ENCODE measurements at regions not wholly inside any gene's neighbourhood (a gene's known extent, or its start where the extent isn't known, plus 50 kb on each side); places are given as distances from the start of the nearest gene placed in this dataset.

GRCh38 chr1:239155466-239156091 is 230.8 kb upstream of the CHRM3 start:
- no peak overlapping the region for H3K4me3 ChIP-seq (ENCODE audit: control extremely low read depth in 1 of 5, extremely low read depth in 1 of 5, insufficient read depth in 1 of 5, low read depth in 2 of 5, low read length in 4 of 5)
- H3K4me1 Mint-ChIP-seq: no peaks in the 10 kb centered on the region
- no peak overlapping the region for H2AFZ ChIP-seq (ENCODE audit: insufficient read depth, low read depth, low read length, poor library complexity, severe bottlenecking)
- H3K27ac ChIP-seq (ENCODE audit: low read length in 2 of 2): no peak overlapping the region
- H3K36me3 ChIP-seq (replicated peaks in 1 of 2; ENCODE audit: control extremely low read depth in 1 of 2, control insufficient read depth in 1 of 2, extremely low read depth in 1 of 2, insufficient read depth in 2 of 2, low read length in 1 of 2): no peaks in the 10 kb centered on the region
- no peak overlapping the region for H3K4me3 Mint-ChIP-seq
- WGBS (ENCODE audit: insufficient coverage): 70% methylated on average over 1 of the region's 3 CpGs
- no peaks in the 10 kb centered on the region for H3K27me3 Mint-ChIP-seq
- DNase-seq (no peak), ATAC-seq (ENCODE audit: low read depth) (no peak)
- POLR2A ChIA-PET: no interaction called here
- no peak overlapping the region for H3K9ac ChIP-seq (ENCODE audit: low read length)
- no peak overlapping the region for H3K4me2 ChIP-seq (replicated peaks; ENCODE audit: low read depth, low read length, poor library complexity, severe bottlenecking)
- CTCF ChIA-PET: no interaction called here
- H3K79me2 ChIP-seq (ENCODE audit: control insufficient read depth, insufficient read depth, low read length): no peaks in the 10 kb centered on the region
- H3K27ac Mint-ChIP-seq: no peak overlapping the region
- intact Hi-C loops (cut with micrococcal nuclease): no loop called here
- TF ChIP-seq, protein P1, sequence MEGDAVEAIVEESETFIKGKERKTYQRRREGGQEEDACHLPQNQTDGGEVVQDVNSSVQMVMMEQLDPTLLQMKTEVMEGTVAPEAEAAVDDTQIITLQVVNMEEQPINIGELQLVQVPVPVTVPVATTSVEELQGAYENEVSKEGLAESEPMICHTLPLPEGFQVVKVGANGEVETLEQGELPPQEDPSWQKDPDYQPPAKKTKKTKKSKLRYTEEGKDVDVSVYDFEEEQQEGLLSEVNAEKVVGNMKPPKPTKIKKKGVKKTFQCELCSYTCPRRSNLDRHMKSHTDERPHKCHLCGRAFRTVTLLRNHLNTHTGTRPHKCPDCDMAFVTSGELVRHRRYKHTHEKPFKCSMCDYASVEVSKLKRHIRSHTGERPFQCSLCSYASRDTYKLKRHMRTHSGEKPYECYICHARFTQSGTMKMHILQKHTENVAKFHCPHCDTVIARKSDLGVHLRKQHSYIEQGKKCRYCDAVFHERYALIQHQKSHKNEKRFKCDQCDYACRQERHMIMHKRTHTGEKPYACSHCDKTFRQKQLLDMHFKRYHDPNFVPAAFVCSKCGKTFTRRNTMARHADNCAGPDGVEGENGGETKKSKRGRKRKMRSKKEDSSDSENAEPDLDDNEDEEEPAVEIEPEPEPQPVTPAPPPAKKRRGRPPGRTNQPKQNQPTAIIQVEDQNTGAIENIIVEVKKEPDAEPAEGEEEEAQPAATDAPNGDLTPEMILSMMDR (IDR thresholded peaks at IDR 0.05): no peak
- TF ChIP-seq EZH2 (IDR thresholded peaks at IDR 0.05; ENCODE audit: borderline replicate concordance, insufficient read depth, low read depth, low read length, poor library complexity, severe bottlenecking): no peak
- H3K27me3 ChIP-seq (replicated peaks in 1 of 4; ENCODE audit: control extremely low read depth in 1 of 4, control insufficient read depth in 3 of 4, insufficient read depth in 4 of 4, low read length in 3 of 4): no peaks in the 10 kb centered on the region
- peaks cover 2% of the 10 kb centered on the region for H3K9me3 Mint-ChIP-seq (ENCODE audit: insufficient read depth)
- H3K9me3 ChIP-seq (ENCODE audit: control extremely low read depth in 1 of 3, control insufficient read depth in 2 of 3, insufficient read depth in 1 of 3, low read length in 2 of 3): peaks cover 0 to 5% (median 0%) of the 10 kb centered on the region in 3 donors
- no peaks in the 10 kb centered on the region for H4K20me1 ChIP-seq (ENCODE audit: control insufficient read depth, insufficient read depth, low read length, poor library complexity, severe bottlenecking)
- H3K4me1 ChIP-seq (ENCODE audit: control insufficient read depth in 2 of 2, insufficient read depth in 2 of 2, low read length in 2 of 2): no peaks in the 10 kb centered on the region

- DNase-seq: no peak
- Mint-ChIP-seq H3K4me3 (no peak overlapping the region), H3K9me3 (ENCODE audit: insufficient read depth) (peaks cover 2% of the 10 kb centered on the region), H3K27ac (no peak overlapping the region), H3K4me1 (no peaks in the 10 kb centered on the region), H3K27me3 (no peaks in the 10 kb centered on the region)
- Histone ChIP-seq H3K4me3 (ENCODE audit: control extremely low read depth in 1 of 5, extremely low read depth in 1 of 5, insufficient read depth in 1 of 5, low read depth in 2 of 5, low read length in 4 of 5) (no peak overlapping the region), H3K4me2 (replicated peaks; ENCODE audit: low read depth, low read length, poor library complexity, severe bottlenecking) (no peak overlapping the region), H3K27me3 (replicated peaks in 1 of 4; ENCODE audit: control extremely low read depth in 1 of 4, control insufficient read depth in 3 of 4, insufficient read depth in 4 of 4, low read length in 3 of 4) (no peaks in the 10 kb centered on the region), H3K27ac (ENCODE audit: low read length in 2 of 2) (no peak overlapping the region), H3K36me3 (replicated peaks in 1 of 2; ENCODE audit: control extremely low read depth in 1 of 2, control insufficient read depth in 1 of 2, extremely low read depth in 1 of 2, insufficient read depth in 2 of 2, low read length in 1 of 2) (no peaks in the 10 kb centered on the region), H3K79me2 (ENCODE audit: control insufficient read depth, insufficient read depth, low read length) (no peaks in the 10 kb centered on the region), H3K9me3 (ENCODE audit: control extremely low read depth in 1 of 3, control insufficient read depth in 2 of 3, insufficient read depth in 1 of 3, low read length in 2 of 3) (no peaks in the 10 kb centered on the region), H2AFZ (ENCODE audit: insufficient read depth, low read depth, low read length, poor library complexity, severe bottlenecking) (no peak overlapping the region), H3K9ac (ENCODE audit: low read length) (no peak overlapping the region), H3K4me1 (ENCODE audit: control insufficient read depth in 2 of 2, insufficient read depth in 2 of 2, low read length in 2 of 2) (no peaks in the 10 kb centered on the region), H4K20me1 (ENCODE audit: control insufficient read depth, insufficient read depth, low read length, poor library complexity, severe bottlenecking) (no peaks in the 10 kb centered on the region)
- CTCF ChIA-PET: no interaction called here
- TF ChIP-seq, protein P1 (IDR thresholded peaks at IDR 0.05): no peak
- TF ChIP-seq EZH2 (IDR thresholded peaks at IDR 0.05; ENCODE audit: borderline replicate concordance, insufficient read depth, low read depth, low read length, poor library complexity, severe bottlenecking): no peak
- no peak for ATAC-seq (ENCODE audit: low read depth)
- WGBS (ENCODE audit: insufficient coverage): no CpG with 5 or more reads among the region's 2 CpGs
- intact Hi-C loops (cut with micrococcal nuclease): no loop called here
- POLR2A ChIA-PET: no interaction called here
These were observed 234.4 kb upstream of the CHRM3 start for GRCh38 chr1:239151937-239152336.

Measured in B cell (primary cell).